Trophoblast cell (in vitro differentiated cells and primary cell): ENCODE measurements at regions not wholly inside any gene's neighbourhood (a gene's known extent, or its start where the extent isn't known, plus 50 kb on each side); places are given as distances from the start of the nearest gene placed in this dataset.
"Not testable (repeated sequence)": the region's sequence is repeated elsewhere in the genome, so short reads cannot be mapped to it uniquely, and the experiment has no call there.

ENCODE experiments used
- DNase-seq, 2 donors: peaks; one replicate each; pipeline ENCODE4 v3.0.0-alpha.2; 2016
- H2AFZ ChIP-seq: 2 replicates; pipeline ENCODE4 v1.6.1; 2013; ENCODE audit warnings: low read length, moderate library complexity, mild to moderate bottlenecking; ENCODE audit not compliant: insufficient read depth, poor library complexity
- H2AK5ac ChIP-seq: 2 replicates; pipeline ENCODE4 v1.6.1; 2013; ENCODE audit warnings: mild to moderate bottlenecking, low read length
- H2BK120ac ChIP-seq: 2 replicates; pipeline ENCODE4 v1.6.1; 2013; ENCODE audit warnings: low read length, mild to moderate bottlenecking, moderate library complexity; ENCODE audit not compliant: insufficient read depth, poor library complexity
- H2BK12ac ChIP-seq: 2 replicates; pipeline ENCODE4 v1.6.1; 2013; ENCODE audit warnings: mild to moderate bottlenecking, low read length, moderate library complexity
- H2BK5ac ChIP-seq: 2 replicates; pipeline ENCODE4 v1.6.1; 2013; ENCODE audit warnings: low read length, low read depth, moderate library complexity, mild to moderate bottlenecking; ENCODE audit not compliant: poor library complexity
- H3K14ac ChIP-seq: 2 replicates; pipeline ENCODE4 v1.6.1; 2013; ENCODE audit warnings: mild to moderate bottlenecking, low read length
- H3K18ac ChIP-seq: 2 replicates; pipeline ENCODE4 v1.6.1; 2013; ENCODE audit warnings: mild to moderate bottlenecking, low read length
- H3K23ac ChIP-seq: 2 replicates; pipeline ENCODE4 v1.6.1; 2013; ENCODE audit warnings: low read length
- H3K27ac ChIP-seq: 2 replicates; pipeline ENCODE4 v1.5.1; 2013; ENCODE audit warnings: low read depth, mild to moderate bottlenecking, inconsistent platforms, low read length, moderate library complexity
- H3K27me3 ChIP-seq: 2 replicates; pipeline ENCODE4 v1.6.1; 2013; ENCODE audit warnings: inconsistent platforms, mild to moderate bottlenecking, low read length, moderate library complexity; ENCODE audit not compliant: insufficient read depth
- H3K36me3 ChIP-seq, 2 experiments: 1 replicate in 1 of 2; 2 replicates in 1 of 2; pipeline ENCODE4 v1.6.1; 2013; ENCODE audit warnings: low read length in 2 of 2, mild to moderate bottlenecking in 2 of 2, moderate library complexity in 1 of 2; ENCODE audit not compliant: insufficient read depth in 2 of 2, control insufficient read depth in 1 of 2
- H3K4ac ChIP-seq: 2 replicates; pipeline ENCODE4 v1.6.1; 2013; ENCODE audit warnings: low read depth, mild to moderate bottlenecking, low read length, moderate library complexity
- H3K4me1 ChIP-seq, 2 experiments: 1 replicate in 1 of 2; 2 replicates in 1 of 2; pipeline ENCODE4 v1.6.1; 2013; ENCODE audit warnings: low read length in 2 of 2, mild to moderate bottlenecking in 2 of 2, moderate library complexity in 1 of 2; ENCODE audit not compliant: insufficient read depth in 2 of 2, control insufficient read depth in 1 of 2
- H3K4me2 ChIP-seq: 2 replicates; pipeline ENCODE4 v1.6.1; 2013; ENCODE audit warnings: inconsistent platforms, mild to moderate bottlenecking, low read length, moderate library complexity
- H3K4me3 ChIP-seq: 2 replicates; pipeline ENCODE4 v1.5.1; 2013; ENCODE audit warnings: mild to moderate bottlenecking, low read depth, low read length, inconsistent platforms
- H3K79me1 ChIP-seq: one replicate; pipeline ENCODE4 v1.6.1; 2013; ENCODE audit warnings: low read length
- H3K79me2 ChIP-seq: 2 replicates; pipeline ENCODE4 v1.6.1; 2013; ENCODE audit warnings: low read length, mild to moderate bottlenecking; ENCODE audit not compliant: control insufficient read depth, insufficient read depth, poor library complexity
- H3K9ac ChIP-seq: 2 replicates; pipeline ENCODE4 v1.6.1; 2013; ENCODE audit warnings: mild to moderate bottlenecking, low read length
- H3K9me3 ChIP-seq: 2 replicates; pipeline ENCODE4 v1.6.1; 2013; ENCODE audit warnings: low read depth, mild to moderate bottlenecking, control low read depth, inconsistent platforms, low read length; ENCODE audit not compliant: insufficient read depth
- H4K12ac ChIP-seq: 2 replicates; pipeline ENCODE4 v1.6.1; 2013; ENCODE audit warnings: low read depth, mild to moderate bottlenecking, low read length, moderate library complexity
- H4K8ac ChIP-seq: 2 replicates; pipeline ENCODE4 v1.6.1; 2013; ENCODE audit warnings: low read depth, mild to moderate bottlenecking, low read length, moderate library complexity
- H4K91ac ChIP-seq: one replicate; pipeline ENCODE4 v1.6.1; 2013; ENCODE audit warnings: low read depth, mild to moderate bottlenecking, low read length, moderate library complexity
- WGBS: extraction: QIAGEN DNeasy Blood & Tissue Kit; methylation state at CpG from one replicate; pipeline ENCODE4 v1.1.7; 2013; ENCODE audit warnings: missing lambda C conversion rate; ENCODE audit not compliant: insufficient read length, insufficient coverage; ENCODE audit errors: extremely low coverage; 5-methylcytosine and 5-hydroxymethylcytosine counted together

DNA sequence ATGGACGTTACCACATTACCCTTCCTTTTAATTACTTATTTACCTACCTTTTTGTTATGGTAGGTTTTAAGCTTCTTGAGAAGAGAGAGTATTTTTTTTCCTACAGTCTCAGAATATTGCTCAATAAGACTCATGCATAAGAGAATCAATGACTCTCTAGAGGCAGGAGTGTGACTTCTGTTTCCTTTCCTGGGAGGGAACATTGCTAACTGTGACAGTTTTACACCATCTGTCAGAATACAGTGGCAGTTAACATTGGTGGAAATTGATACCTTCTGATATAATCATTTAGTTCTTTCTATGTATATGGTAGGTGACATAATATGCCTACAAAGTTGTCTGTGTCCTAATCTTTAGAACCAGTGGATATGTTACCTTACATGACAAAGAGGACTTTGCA is 348.7 kb upstream of the POT1 start:
- H2AK5ac ChIP-seq: no peak overlapping the region
- H3K27me3 ChIP-seq: no peaks in the 10 kb centered on the region
- H3K14ac ChIP-seq: no peak overlapping the region
- no peak overlapping the region for H2AFZ ChIP-seq
- no peak overlapping the region for H3K4me2 ChIP-seq
- H4K8ac ChIP-seq: no peak overlapping the region
- no peaks in the 10 kb centered on the region for H3K79me1 ChIP-seq
- no peak overlapping the region for H3K23ac ChIP-seq
- H3K27ac ChIP-seq: no peak overlapping the region
- H3K79me2 ChIP-seq: no peaks in the 10 kb centered on the region
- no peaks in the 10 kb centered on the region for H3K4me1 ChIP-seq
- H3K9me3 ChIP-seq: no peaks in the 10 kb centered on the region
- H3K4me3 ChIP-seq: no peak overlapping the region
- H4K12ac ChIP-seq: no peak overlapping the region
- H3K36me3 ChIP-seq: no peaks in the 10 kb centered on the region
- no peak overlapping the region for H4K91ac ChIP-seq
- no peak overlapping the region for H2BK120ac ChIP-seq
- no peak overlapping the region for H3K9ac ChIP-seq
- no CpG with 5 or more reads among the region's 1 CpG for WGBS
- H3K4ac ChIP-seq: no peak overlapping the region
- H2BK12ac ChIP-seq: no peak overlapping the region
- H3K18ac ChIP-seq: no peak overlapping the region
- H2BK5ac ChIP-seq: no peak overlapping the region
- no peak for DNase-seq

DNA sequence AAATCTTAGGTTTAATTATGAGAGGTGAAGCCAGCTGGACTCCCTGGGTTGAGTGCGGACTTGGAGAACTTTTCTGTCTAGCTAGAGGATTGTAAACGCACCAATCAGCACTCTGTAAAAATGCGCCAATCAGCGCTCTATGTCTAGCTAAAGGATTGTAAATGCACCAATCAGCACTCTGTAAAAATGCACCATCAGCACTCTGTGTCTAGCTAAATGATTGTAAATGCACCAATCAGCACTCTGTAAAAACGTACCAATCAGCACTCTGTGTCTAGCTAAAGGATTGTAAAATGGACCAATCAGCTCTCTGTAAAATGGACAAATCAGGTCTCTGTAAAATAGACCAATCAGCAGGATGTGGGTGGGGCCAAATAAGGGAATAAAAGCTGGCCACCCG is 345.1 kb upstream of the POT1 start:
- H3K18ac ChIP-seq, H3K36me3 ChIP-seq, H3K4ac ChIP-seq, H3K9ac ChIP-seq, H2BK5ac ChIP-seq, H3K79me2 ChIP-seq, H3K4me3 ChIP-seq, H3K27ac ChIP-seq, H2BK12ac ChIP-seq, H2AK5ac ChIP-seq, H3K4me1 ChIP-seq, H3K23ac ChIP-seq, H3K9me3 ChIP-seq, H3K79me1 ChIP-seq, H4K8ac ChIP-seq, H3K27me3 ChIP-seq, H2AFZ ChIP-seq, H3K4me2 ChIP-seq, H2BK120ac ChIP-seq, DNase-seq, H4K91ac ChIP-seq, H4K12ac ChIP-seq, H3K14ac ChIP-seq: not testable (repeated sequence)
- WGBS: no CpG with 5 or more reads among the region's 6 CpGs

DNA sequence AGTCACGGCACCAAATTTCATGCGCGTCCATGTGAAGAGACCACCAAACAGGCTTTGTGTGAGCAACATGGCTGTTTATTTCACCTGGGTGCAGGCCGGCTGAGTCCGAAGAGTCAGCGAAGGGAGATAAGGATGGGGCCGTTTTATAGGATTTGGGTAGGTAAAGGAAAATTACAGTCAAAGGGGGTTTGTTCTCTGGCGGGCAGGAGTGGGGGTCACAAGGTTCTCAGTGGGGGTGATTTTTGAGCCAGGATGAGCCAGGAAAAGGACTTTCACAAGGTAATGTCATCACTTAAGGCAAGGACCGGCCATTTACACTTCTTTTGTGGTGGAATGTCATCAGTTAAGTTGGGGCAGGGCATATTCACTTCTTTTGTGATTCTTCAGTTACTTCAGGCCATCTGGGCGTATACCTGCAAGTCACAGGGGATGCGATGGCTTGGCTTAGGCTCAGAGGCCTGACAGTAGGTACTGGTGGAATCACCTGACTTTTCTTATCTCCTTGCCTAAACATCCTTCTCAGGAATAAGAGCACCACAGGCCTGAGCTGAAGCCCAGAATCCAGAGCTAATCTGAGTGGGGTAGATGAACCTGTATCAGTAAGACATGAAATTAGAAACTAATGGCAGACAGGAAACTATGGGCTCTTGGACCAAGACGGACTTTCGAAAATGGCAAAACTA is 334.7 kb upstream of the POT1 start:
- H3K79me1 ChIP-seq, H4K12ac ChIP-seq, H3K36me3 ChIP-seq, H4K8ac ChIP-seq, H3K27me3 ChIP-seq, H2AK5ac ChIP-seq, H3K4me3 ChIP-seq, H3K4me2 ChIP-seq, H2BK120ac ChIP-seq, H3K23ac ChIP-seq, H3K4me1 ChIP-seq, H3K4ac ChIP-seq, H4K91ac ChIP-seq, H3K27ac ChIP-seq, H3K79me2 ChIP-seq, H2BK5ac ChIP-seq, DNase-seq, H3K9ac ChIP-seq, H3K18ac ChIP-seq, H3K9me3 ChIP-seq, H2AFZ ChIP-seq, H2BK12ac ChIP-seq, H3K14ac ChIP-seq: not testable (repeated sequence)
- no CpG with 5 or more reads among the region's 13 CpGs for WGBS

DNA sequence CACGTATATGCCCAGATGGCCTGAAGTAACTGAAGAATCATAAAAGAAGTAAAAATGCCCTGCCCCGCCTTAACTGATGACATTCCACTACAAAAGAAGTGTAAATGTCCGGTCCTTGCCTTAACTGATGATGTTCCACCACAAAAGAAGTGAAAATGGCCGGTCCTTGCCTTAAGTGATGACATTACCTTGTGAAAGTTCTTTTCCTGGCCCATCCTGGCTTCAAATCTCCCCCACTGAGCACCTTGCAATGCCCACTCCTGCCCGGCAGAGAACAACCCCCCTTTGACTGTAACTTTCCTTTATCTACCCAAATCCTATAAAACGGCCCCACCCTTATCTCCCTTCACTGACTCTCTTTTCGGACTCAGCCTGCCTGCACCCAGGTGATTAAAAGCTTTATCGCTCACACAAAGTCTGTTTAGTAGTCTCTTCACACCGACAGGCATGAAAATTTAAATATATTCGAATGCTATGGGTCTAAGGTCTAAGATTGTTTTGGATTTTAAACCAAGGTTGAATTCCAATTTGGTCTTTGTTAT is 329.3 kb upstream of the POT1 start:
- not testable (repeated sequence) for H3K4me3 ChIP-seq, H3K4me1 ChIP-seq, H3K14ac ChIP-seq, H2AK5ac ChIP-seq, H3K9ac ChIP-seq, H3K23ac ChIP-seq, H3K4ac ChIP-seq, H3K18ac ChIP-seq, H3K79me2 ChIP-seq, H3K27me3 ChIP-seq, H3K4me2 ChIP-seq, H2BK120ac ChIP-seq, H4K8ac ChIP-seq, DNase-seq, H3K79me1 ChIP-seq, H3K36me3 ChIP-seq, H3K27ac ChIP-seq, H3K9me3 ChIP-seq, H4K12ac ChIP-seq, H2BK5ac ChIP-seq, H2BK12ac ChIP-seq, H2AFZ ChIP-seq, H4K91ac ChIP-seq
- WGBS: no CpG with 5 or more reads among the region's 10 CpGs
